ENCODE measurements at regions not wholly inside any gene's neighbourhood (a gene's known extent, or its start where the extent isn't known, plus 50 kb on each side); places are given as distances from the start of the nearest gene placed in this dataset.
A peak's percentile ranks its signal among the peaks of the same experiment; 100 is the strongest.
"Not testable (repeated sequence)": the region's sequence is repeated elsewhere in the genome, so short reads cannot be mapped to it uniquely, and the experiment has no call there.

DNA sequence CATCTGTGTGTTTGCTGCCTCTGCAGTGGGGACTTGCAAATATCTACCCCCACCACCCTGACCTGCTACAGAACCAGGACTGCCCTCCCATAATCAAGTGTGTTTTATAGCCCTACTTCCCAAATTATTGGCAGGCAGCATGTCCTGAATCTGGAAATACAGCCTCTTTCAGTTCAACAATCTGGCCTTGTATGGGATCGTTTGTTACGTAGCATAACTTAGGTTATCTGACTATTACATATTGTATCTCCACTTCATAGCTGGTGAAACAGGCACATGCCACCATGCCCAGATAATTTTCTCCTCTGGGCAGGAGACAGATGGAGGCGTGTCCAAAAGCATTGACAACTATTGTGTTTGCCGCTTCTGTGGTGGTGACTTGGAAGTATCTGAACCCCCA is 66.7 kb upstream of the ADGRL1 start:
- Histone ChIP-seq H3K79me2 (ENCODE audit: insufficient read depth, low read length) (no peaks in the 10 kb centered on the region), H2AFZ (ENCODE audit: low read depth, low read length, poor library complexity, severe bottlenecking) (no peak overlapping the region), H3K36me3 (ENCODE audit: control insufficient read depth in 1 of 2, insufficient read depth in 2 of 2, low read length in 2 of 2) (no peaks in the 10 kb centered on the region), H3K9ac (ENCODE audit: low read length) (no peak overlapping the region), H3K27me3 (ENCODE audit: insufficient read depth, low read length) (no peaks in the 10 kb centered on the region), H3K4me3 (replicated peaks in 1 of 2; ENCODE audit: low read depth in 1 of 2, low read length in 2 of 2) (no peak overlapping the region), H3K9me2 (ENCODE audit: insufficient read depth) (no peaks in the 10 kb centered on the region), H3K4me1 (ENCODE audit: control insufficient read depth in 1 of 2, insufficient read depth in 2 of 2, low read length in 2 of 2) (no peaks in the 10 kb centered on the region), H3K27ac (ENCODE audit: low read depth, low read length) (no peak overlapping the region), H3K9me3 (ENCODE audit: control insufficient read depth in 1 of 2, insufficient read depth in 1 of 2, low read depth in 1 of 2, low read length in 2 of 2) (peaks cover 0 to 9% of the 10 kb centered on the region in 2 experiments; a peak in 1 of 4 replicates), H3K4me2 (ENCODE audit: low read length) (no peak overlapping the region), H4K20me1 (ENCODE audit: insufficient read depth) (no peaks in the 10 kb centered on the region)
- intact Hi-C loops (cut with micrococcal nuclease), result no loop called here
- BruUV-seq (replicated peaks), result no TSS peak
- RAD21 ChIA-PET (ENCODE audit: low non-redundant PET in 1 of 2, low total read pairs in 2 of 2, uncharacterized antibody in 2 of 2, unreplicated experiment in 2 of 2), result no interaction called here
- ATAC-seq (no peak), DNase-seq (ENCODE audit: low read depth, low spot score) (no peak)
- CTCF ChIA-PET, result no interaction called here
- POLR2A ChIA-PET, result no interaction called here
- TF ChIP-seq EGR1 (IDR thresholded peaks at IDR 0.05; ENCODE audit: low read depth) (no peak), CBX3 (IDR thresholded peaks at IDR 0.05; ENCODE audit: low read depth) (peak; percentile 19; the same call in 1 of the 2 replicates), JUND (IDR thresholded peaks at IDR 0.05) (no peak), FOSL1 (IDR thresholded peaks at IDR 0.05; ENCODE audit: low read depth) (no peak), ELF1 (IDR thresholded peaks at IDR 0.05; ENCODE audit: borderline replicate concordance, low read depth) (no peak), YY1 (IDR thresholded peaks at IDR 0.05; ENCODE audit: extremely low read depth, insufficient replicate concordance, low read depth, low read length) (no peak), POLR2A (IDR thresholded peaks at IDR 0.05; ENCODE audit: borderline replicate concordance, extremely low read depth, insufficient read depth, insufficient read length) (no peak)

DNA sequence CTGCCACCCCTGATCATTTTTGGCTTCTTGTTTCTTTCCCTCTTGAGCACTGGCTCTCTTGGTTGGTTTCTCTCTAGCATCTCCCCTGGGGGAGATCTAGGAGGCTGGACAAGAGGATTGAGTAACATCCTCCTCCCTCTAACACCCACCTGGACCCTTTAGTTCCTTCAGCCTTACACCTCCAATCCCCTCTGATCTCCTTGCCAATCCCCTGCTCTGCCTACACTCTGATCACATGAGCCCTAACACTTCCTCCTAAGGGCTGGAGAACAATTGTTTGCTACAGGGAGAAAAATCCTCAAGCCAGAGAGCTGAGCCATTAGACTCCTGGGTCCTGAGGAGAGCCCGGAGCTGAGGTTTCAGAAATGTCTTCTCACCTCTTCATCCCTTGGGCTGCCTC is 65.9 kb upstream of the ADGRL1 start:
- Histone ChIP-seq H3K4me1 (ENCODE audit: control insufficient read depth in 1 of 2, insufficient read depth in 2 of 2, low read length in 2 of 2) (no peaks in the 10 kb centered on the region), H2AFZ (ENCODE audit: low read depth, low read length, poor library complexity, severe bottlenecking) (no peak overlapping the region), H4K20me1 (ENCODE audit: insufficient read depth) (no peaks in the 10 kb centered on the region), H3K9me3 (ENCODE audit: control insufficient read depth in 1 of 2, insufficient read depth in 1 of 2, low read depth in 1 of 2, low read length in 2 of 2) (peaks cover 0 to 9% of the 10 kb centered on the region in 2 experiments; a peak in 1 of 4 replicates), H3K79me2 (ENCODE audit: insufficient read depth, low read length) (no peaks in the 10 kb centered on the region), H3K4me2 (ENCODE audit: low read length) (no peak overlapping the region), H3K27me3 (ENCODE audit: insufficient read depth, low read length) (no peaks in the 10 kb centered on the region), H3K36me3 (ENCODE audit: control insufficient read depth in 1 of 2, insufficient read depth in 2 of 2, low read length in 2 of 2) (no peaks in the 10 kb centered on the region), H3K27ac (ENCODE audit: low read depth, low read length) (no peak overlapping the region), H3K9ac (ENCODE audit: low read length) (no peak overlapping the region), H3K9me2 (ENCODE audit: insufficient read depth) (no peaks in the 10 kb centered on the region), H3K4me3 (replicated peaks in 1 of 2; ENCODE audit: low read depth in 1 of 2, low read length in 2 of 2) (no peak overlapping the region)
- intact Hi-C loops (cut with micrococcal nuclease), result no loop called here
- TF ChIP-seq JUND (IDR thresholded peaks at IDR 0.05) (no peak), EGR1 (IDR thresholded peaks at IDR 0.05; ENCODE audit: low read depth) (no peak), EZH2 (IDR thresholded peaks at IDR 0.05) (no peak), REST (IDR thresholded peaks at IDR 0.05; ENCODE audit: low read depth) (no peak)
- TF ChIP-seq, protein P1, sequence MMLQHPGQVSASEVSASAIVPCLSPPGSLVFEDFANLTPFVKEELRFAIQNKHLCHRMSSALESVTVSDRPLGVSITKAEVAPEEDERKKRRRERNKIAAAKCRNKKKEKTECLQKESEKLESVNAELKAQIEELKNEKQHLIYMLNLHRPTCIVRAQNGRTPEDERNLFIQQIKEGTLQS (IDR thresholded peaks at IDR 0.05), result no peak
- ChIA-PET RAD21 (ENCODE audit: low non-redundant PET in 1 of 2, low total read pairs in 2 of 2, uncharacterized antibody in 2 of 2, unreplicated experiment in 2 of 2) (no interaction called here), CTCF (no interaction called here), POLR2A (no interaction called here)
- BruUV-seq (replicated peaks), result no TSS peak
- ATAC-seq (no peak), DNase-seq (ENCODE audit: low read depth, low spot score) (no peak)

DNA sequence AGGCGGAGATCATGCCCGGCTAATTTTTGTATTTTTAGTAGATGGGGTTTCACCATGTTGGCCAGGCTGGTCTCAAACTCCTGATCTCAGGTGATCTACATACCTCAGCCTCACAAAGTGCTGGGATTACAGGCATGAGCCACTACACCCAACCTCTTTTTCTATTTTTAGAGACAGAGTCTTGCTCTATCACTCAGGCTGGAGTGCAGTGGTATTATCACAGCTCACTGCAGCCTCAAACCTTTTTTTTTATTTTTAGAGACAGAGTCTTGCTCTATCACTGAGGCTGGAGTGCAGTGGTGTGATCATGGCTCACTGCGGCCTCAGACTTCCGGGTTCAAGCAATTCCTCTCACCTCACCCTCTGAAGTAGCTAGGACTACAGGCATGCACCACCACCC is 64.6 kb upstream of the ADGRL1 start:
- BruUV-seq (replicated peaks); H3K4me3 ChIP-seq (replicated peaks in 1 of 2; ENCODE audit: low read depth in 1 of 2, low read length in 2 of 2); H2AFZ ChIP-seq (ENCODE audit: low read depth, low read length, poor library complexity, severe bottlenecking); intact Hi-C loops (cut with micrococcal nuclease); POLR2A ChIA-PET; RAD21 ChIA-PET (ENCODE audit: low non-redundant PET in 1 of 2, low total read pairs in 2 of 2, uncharacterized antibody in 2 of 2, unreplicated experiment in 2 of 2); CTCF ChIA-PET; ATAC-seq; H3K79me2 ChIP-seq (ENCODE audit: insufficient read depth, low read length); H3K9me2 ChIP-seq (ENCODE audit: insufficient read depth); H3K27ac ChIP-seq (ENCODE audit: low read depth, low read length); DNase-seq (ENCODE audit: low read depth, low spot score); H3K36me3 ChIP-seq (ENCODE audit: control insufficient read depth in 1 of 2, insufficient read depth in 2 of 2, low read length in 2 of 2); H3K9ac ChIP-seq (ENCODE audit: low read length); H4K20me1 ChIP-seq (ENCODE audit: insufficient read depth); H3K4me2 ChIP-seq (ENCODE audit: low read length); H3K27me3 ChIP-seq (ENCODE audit: insufficient read depth, low read length); H3K4me1 ChIP-seq (ENCODE audit: control insufficient read depth in 1 of 2, insufficient read depth in 2 of 2, low read length in 2 of 2); H3K9me3 ChIP-seq (ENCODE audit: control insufficient read depth in 1 of 2, insufficient read depth in 1 of 2, low read depth in 1 of 2, low read length in 2 of 2): not testable (repeated sequence)

All from HCT116 (cell line).